ENCODE measurements at regions not wholly inside any gene's neighbourhood (a gene's known extent, or its start where the extent isn't known, plus 50 kb on each side); places are given as distances from the start of the nearest gene placed in this dataset.

- TF ChIP-seq ZNF274 (IDR thresholded peaks at IDR 0.05; ENCODE audit: low read depth, low read length) = no peak
- TF ChIP-seq YY1 (IDR thresholded peaks at IDR 0.05; ENCODE audit: insufficient read depth, insufficient read length) = no peak
Observed at GRCh38 chr4:43496602-43497001, 604.1 kb downstream of the GRXCR1 start.
